Endothelial cell of umbilical vein (primary cell): ENCODE measurements at regions not wholly inside any gene's neighbourhood (a gene's known extent, or its start where the extent isn't known, plus 50 kb on each side); places are given as distances from the start of the nearest gene placed in this dataset.

Experiments used
- BruUV-seq: library from RNA; stranded (reverse); fragments of 400-500 nt; replicated peaks from 2 replicates; lab custom pipeline; 2021; lab: Mats Ljungman, UMichigan
- CTCF ChIA-PET: fragments of 300-600, 350-600 bp; sonication (Branson Sonifier 250); formaldehyde crosslinking; loops from one replicate; lab custom pipeline; 2021; ENCODE audit warnings: antibody characterized with exemption, inconsistent platforms; lab: Charles Lee
- POLR2A ChIA-PET: fragments of 300-600, 350-600 bp; sonication (Branson Sonifier 250); formaldehyde crosslinking; loops from one replicate; lab custom pipeline; 2021; ENCODE audit warnings: antibody characterized with exemption, inconsistent platforms; lab: Charles Lee
- DNase-seq: peaks from one replicate; pipeline ENCODE4 v3.0.0-alpha.2; 2011; ENCODE audit warnings: low read depth, low spot score
- FAIRE-seq: peaks from 2 replicates; lab custom pipeline; 2011; peaks lifted over from hg19 to GRCh38; lab: Jason Lieb, UNC
- H2AFZ ChIP-seq: 2 replicates; pipeline ENCODE4 v1.6.0; 2012; ENCODE audit warnings: low read depth, low read length, control low read depth, inconsistent platforms
- H3K27ac ChIP-seq: 2 replicates; pipeline ENCODE4 v1.5.1; 2011; ENCODE audit warnings: low read depth, mild to moderate bottlenecking, control low read depth, low read length, moderate library complexity; ENCODE audit not compliant: insufficient read depth
- H3K27me3 ChIP-seq, 2 experiments: 2 replicates each; pipeline versions ENCODE4 v1.6.0 to v1.6.1; 2011; ENCODE audit warnings: low read length in 2 of 2, mixed read lengths in 1 of 2; ENCODE audit not compliant: control insufficient read depth in 2 of 2, insufficient read depth in 2 of 2
- H3K36me3 ChIP-seq, 2 experiments: 2 replicates in 1 of 2; 3 replicates in 1 of 2; pipeline ENCODE4 v1.5.1; 2011; ENCODE audit warnings: low read length in 2 of 2, mild to moderate bottlenecking in 1 of 2, moderate library complexity in 1 of 2; ENCODE audit not compliant: control insufficient read depth in 2 of 2, insufficient read depth in 2 of 2; ENCODE audit errors: extremely low read depth in 1 of 2
- H3K4me1 ChIP-seq: 3 replicates; pipeline ENCODE4 v1.5.1; 2011; ENCODE audit warnings: mild to moderate bottlenecking, low read length; ENCODE audit not compliant: control insufficient read depth, insufficient read depth; ENCODE audit errors: extremely low read depth
- H3K4me2 ChIP-seq: 2 replicates; pipeline ENCODE4 v1.6.1; 2011; ENCODE audit warnings: low read length, control low read depth, mixed read lengths; ENCODE audit not compliant: insufficient read depth
- H3K4me3 ChIP-seq, 3 experiments: fragments of 200-600 bp in 1 of 3; sonication (generic), shearing (Covaris generic) in 1 of 3; replicated peaks in 1 of 3; 2 replicates each; pipeline ENCODE4 v1.5.1; 2011 to 2016; ENCODE audit warnings: control low read depth in 3 of 3, low read length in 3 of 3, mild to moderate bottlenecking in 2 of 3, inconsistent platforms in 1 of 3, low read depth in 1 of 3, moderate library complexity in 1 of 3; ENCODE audit not compliant: insufficient read depth in 1 of 3
- H3K79me2 ChIP-seq: 2 replicates; pipeline ENCODE4 v1.6.0; 2012; ENCODE audit warnings: low read length, inconsistent platforms; ENCODE audit not compliant: control insufficient read depth, insufficient read depth
- H3K9ac ChIP-seq: replicated peaks from 2 replicates; pipeline ENCODE3; 2011; ENCODE audit warnings: low read length, control low read depth; ENCODE audit not compliant: insufficient read depth; ENCODE audit errors: extremely low read depth
- H3K9me1 ChIP-seq: replicated peaks from 3 replicates; pipeline ENCODE4 v1.6.0; 2011; ENCODE audit warnings: mild to moderate bottlenecking, low read length; ENCODE audit not compliant: control insufficient read depth, insufficient read depth; ENCODE audit errors: extremely low read depth
- H3K9me3 ChIP-seq: replicated peaks from 2 replicates; pipeline ENCODE4 v1.5.1; 2012; ENCODE audit warnings: low read length, inconsistent platforms; ENCODE audit not compliant: control insufficient read depth, insufficient read depth
- H4K20me1 ChIP-seq: replicated peaks from 2 replicates; pipeline ENCODE3; 2011; ENCODE audit warnings: mild to moderate bottlenecking, low read length; ENCODE audit not compliant: control insufficient read depth, insufficient read depth; ENCODE audit errors: extremely low read depth
- EZH2 ChIP-seq: IDR thresholded peaks from 2 replicates; pipeline ENCODE4 v1.6.1; 2012; ENCODE audit warnings: borderline replicate concordance, low read depth, mild to moderate bottlenecking, moderate library complexity, low read length, inconsistent platforms; ENCODE audit not compliant: severe bottlenecking
- FOS ChIP-seq: IDR thresholded peaks from 2 replicates; pipeline ENCODE4 v1.6.1; 2011; ENCODE audit warnings: mild to moderate bottlenecking, low read length, moderate library complexity, borderline replicate concordance; ENCODE audit not compliant: insufficient read depth
- JUN ChIP-seq: IDR thresholded peaks from 2 replicates; pipeline ENCODE4 v1.6.1; 2011; ENCODE audit warnings: borderline replicate concordance, low read depth; ENCODE audit not compliant: insufficient read length, insufficient read depth
- POLR2A ChIP-seq: IDR thresholded peaks from 2 replicates; pipeline ENCODE4 v1.6.1; 2012; ENCODE audit warnings: low read depth, mild to moderate bottlenecking, control low read depth, low read length
- POLR2AphosphoS5 ChIP-seq: IDR thresholded peaks from 2 replicates; pipeline ENCODE4 v1.6.1; 2012; ENCODE audit warnings: low read depth, mild to moderate bottlenecking, control low read depth, low read length, moderate library complexity; ENCODE audit not compliant: insufficient read depth
- dilution Hi-C: fragments of 300-500 bp; cut with MboI; formaldehyde crosslinking; loops from one replicate; pipeline ENCODE4 v1.15.0; 2019; ENCODE audit warnings: low sequenced_read_pairs; ENCODE audit not compliant: extremely low pct_ligation_motif_present
- intact Hi-C: fragments of 100-400 bp; cut with micrococcal nuclease; formaldehyde crosslinking; loops from one replicate; pipeline ENCODE4 v1.10.0; 2022
- TF ChIP-seq, protein P1 (sequence below): IDR thresholded peaks from 2 replicates; pipeline ENCODE4 v1.6.1; 2011; ENCODE audit not compliant: insufficient read depth, insufficient read length
- TF ChIP-seq, protein P2 (sequence below), 2 donors: IDR thresholded peaks; 1 replicate in 1 of 2; 2 replicates in 1 of 2; pipeline ENCODE4 v1.5.1; 2011; ENCODE audit warnings: low read length in 2 of 2, mild to moderate bottlenecking in 2 of 2, moderate library complexity in 2 of 2, control low read depth in 1 of 2, inconsistent platforms in 1 of 2, low read depth in 1 of 2; ENCODE audit not compliant: insufficient read depth in 1 of 2; ENCODE audit errors: extremely low read depth in 1 of 2

DNA sequence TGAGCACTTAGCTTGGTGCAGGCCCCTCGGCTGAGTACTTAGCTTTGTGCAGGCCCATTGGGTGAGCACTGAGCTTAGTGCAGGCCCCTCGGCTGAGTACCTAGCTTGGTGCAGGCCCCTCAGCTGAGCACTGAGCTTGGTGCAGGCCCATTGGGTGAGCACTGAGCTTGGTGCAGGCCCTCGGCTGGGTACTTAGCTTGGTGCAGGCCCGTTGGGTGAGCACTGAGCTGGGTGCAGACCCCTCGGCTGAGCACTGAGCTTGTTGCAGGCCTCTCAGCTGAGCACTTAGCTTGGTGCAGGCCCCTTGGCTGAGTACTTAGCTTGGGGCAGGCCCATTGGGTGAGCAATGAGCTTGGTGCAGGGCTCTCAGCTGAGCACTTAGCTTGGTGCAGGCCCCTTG lies 387.1 kb downstream of the THBS2 start:
- Histone ChIP-seq H2AFZ (no peak overlapping the region), H3K4me1 (no peaks in the 10 kb centered on the region), H3K27ac (no peak overlapping the region), H3K9me1 (no peaks in the 10 kb centered on the region), H3K79me2 (no peaks in the 10 kb centered on the region), H3K4me2 (no peak overlapping the region), H3K9me3 (peaks cover 2% of the 10 kb centered on the region), H3K9ac (no peak overlapping the region), H3K27me3 (no peaks in the 10 kb centered on the region), H3K4me3 (no peak overlapping the region), H3K36me3 (no peaks in the 10 kb centered on the region), H4K20me1 (no peaks in the 10 kb centered on the region)
- no peak for DNase-seq
- no TSS peak for BruUV-seq
- intact Hi-C loops = no loop called here
- FAIRE-seq = no peak
- ChIA-PET POLR2A (no interaction called here), CTCF (no interaction called here)
- dilution Hi-C loops = no loop called here
- TF ChIP-seq, protein P1, sequence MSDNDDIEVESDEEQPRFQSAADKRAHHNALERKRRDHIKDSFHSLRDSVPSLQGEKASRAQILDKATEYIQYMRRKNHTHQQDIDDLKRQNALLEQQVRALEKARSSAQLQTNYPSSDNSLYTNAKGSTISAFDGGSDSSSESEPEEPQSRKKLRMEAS = no peak
- TF ChIP-seq POLR2AphosphoS5 (no peak), JUN (no peak), POLR2A (no peak), EZH2 (no peak), FOS (no peak)
- TF ChIP-seq, protein P2, sequence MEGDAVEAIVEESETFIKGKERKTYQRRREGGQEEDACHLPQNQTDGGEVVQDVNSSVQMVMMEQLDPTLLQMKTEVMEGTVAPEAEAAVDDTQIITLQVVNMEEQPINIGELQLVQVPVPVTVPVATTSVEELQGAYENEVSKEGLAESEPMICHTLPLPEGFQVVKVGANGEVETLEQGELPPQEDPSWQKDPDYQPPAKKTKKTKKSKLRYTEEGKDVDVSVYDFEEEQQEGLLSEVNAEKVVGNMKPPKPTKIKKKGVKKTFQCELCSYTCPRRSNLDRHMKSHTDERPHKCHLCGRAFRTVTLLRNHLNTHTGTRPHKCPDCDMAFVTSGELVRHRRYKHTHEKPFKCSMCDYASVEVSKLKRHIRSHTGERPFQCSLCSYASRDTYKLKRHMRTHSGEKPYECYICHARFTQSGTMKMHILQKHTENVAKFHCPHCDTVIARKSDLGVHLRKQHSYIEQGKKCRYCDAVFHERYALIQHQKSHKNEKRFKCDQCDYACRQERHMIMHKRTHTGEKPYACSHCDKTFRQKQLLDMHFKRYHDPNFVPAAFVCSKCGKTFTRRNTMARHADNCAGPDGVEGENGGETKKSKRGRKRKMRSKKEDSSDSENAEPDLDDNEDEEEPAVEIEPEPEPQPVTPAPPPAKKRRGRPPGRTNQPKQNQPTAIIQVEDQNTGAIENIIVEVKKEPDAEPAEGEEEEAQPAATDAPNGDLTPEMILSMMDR (IDR thresholded peaks at IDR 0.05; ENCODE audit: extremely low read depth in 1 of 2, insufficient read depth in 1 of 2, low read depth in 1 of 2, low read length in 2 of 2) = no peak
